Retina (tissue), 1 donor: ENCODE measurements at regions not wholly inside any gene's neighbourhood (a gene's known extent, or its start where the extent isn't known, plus 50 kb on each side); places are given as distances from the start of the nearest gene placed in this dataset.

Experiments used
- DNase-seq: peaks from one replicate; pipeline ENCODE4 v3.0.0-alpha.2; 2016

DNA sequence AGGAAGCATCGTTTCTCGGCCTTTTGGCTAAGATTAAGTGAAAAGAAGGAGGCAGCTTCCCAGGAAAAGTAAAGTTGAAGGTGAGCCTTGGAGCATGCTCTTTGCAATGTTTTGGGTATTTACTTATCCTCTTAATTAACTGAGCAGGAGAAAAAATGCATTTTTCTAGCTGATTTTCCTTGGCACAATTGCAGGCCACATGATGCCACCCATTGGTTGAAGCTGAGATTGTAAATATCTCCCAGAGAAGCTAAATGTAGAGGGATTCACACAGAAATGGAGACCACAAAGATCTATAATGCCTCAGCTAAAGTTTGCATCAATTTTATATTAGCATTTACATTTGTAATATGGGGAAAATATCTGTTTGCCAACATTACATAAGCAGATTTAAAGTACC lies 294.1 kb downstream of the KCNS3 start:
- DNase-seq = no peak

DNA sequence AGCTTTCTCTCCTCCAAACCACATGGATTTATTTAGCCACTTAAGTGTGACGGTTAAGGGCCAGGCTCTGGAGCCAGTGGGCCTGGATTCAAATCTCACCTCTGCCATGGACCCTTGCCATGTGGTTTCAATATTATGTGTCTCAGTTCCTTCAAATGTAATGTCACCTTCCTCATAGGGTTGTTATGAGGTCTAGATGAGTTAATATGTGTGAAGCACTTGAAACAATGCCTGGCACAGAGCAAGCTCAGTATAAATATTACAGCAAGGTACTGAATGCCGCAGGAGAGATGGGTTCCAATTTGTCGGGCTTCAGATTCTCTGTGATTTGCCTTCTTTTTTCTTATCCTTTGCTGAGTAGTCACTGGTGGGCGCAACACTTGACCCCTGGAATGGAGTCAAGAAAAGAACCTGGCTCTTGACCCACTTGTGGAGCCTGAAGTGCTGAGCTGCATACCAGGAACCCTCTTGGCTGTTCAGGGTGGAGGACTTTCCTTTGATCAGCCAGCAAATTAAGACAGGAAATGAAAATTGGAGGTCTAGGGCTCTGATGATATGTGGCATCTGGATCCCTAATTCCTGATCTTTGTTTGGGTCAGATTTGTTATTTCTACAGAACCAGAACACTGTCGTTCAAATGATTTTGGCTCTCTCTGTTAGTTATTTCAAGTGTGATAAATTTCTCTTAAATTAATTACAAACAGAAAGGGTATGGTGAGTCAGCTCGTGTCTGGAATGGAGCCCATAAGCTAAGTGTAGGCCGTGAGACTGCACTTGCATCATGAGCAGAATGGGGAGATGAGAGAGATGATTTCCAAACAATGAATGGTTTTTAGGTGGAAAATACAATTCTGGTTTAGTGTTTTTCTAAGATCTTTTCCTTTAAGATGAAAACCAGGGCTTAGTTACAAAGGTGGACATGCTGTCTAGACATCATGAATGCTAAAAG lies 293.0 kb downstream of the KCNS3 start:
- DNase-seq = no peak

DNA sequence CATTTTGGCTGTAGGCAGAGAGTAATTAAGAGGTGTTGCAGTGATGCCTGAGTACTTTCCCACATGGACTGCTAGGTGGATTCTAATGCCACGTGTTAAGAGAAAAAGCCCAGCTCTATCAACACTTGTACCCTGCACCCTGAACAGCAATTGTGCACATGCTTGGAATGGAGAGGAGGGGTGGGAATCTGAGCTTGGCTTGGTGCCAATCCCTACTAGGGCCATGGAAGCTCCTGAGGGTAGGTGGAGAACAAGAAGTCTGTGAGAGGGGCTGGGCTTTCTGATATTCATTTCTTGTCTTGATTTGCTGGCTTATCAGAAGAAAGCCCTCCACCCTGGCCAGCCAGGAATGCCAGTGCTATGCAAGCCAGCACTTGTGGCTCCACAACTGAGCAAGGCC lies 292.2 kb downstream of the KCNS3 start:
- no peak for DNase-seq

DNA sequence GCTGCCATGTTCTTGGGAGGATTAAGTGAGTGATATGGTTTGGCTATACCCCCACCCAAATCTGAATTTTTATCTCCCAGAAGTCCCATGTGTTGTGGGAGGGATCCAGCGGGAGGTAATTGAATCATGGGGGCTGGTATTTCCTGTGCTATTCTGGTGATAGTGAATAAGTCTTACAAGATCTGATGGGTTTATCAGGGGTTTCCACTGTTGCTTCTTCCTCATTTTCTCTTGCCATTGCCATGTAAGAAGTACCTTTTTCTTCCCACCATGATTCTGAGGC lies 291.4 kb downstream of the KCNS3 start:
- no peak for DNase-seq

DNA sequence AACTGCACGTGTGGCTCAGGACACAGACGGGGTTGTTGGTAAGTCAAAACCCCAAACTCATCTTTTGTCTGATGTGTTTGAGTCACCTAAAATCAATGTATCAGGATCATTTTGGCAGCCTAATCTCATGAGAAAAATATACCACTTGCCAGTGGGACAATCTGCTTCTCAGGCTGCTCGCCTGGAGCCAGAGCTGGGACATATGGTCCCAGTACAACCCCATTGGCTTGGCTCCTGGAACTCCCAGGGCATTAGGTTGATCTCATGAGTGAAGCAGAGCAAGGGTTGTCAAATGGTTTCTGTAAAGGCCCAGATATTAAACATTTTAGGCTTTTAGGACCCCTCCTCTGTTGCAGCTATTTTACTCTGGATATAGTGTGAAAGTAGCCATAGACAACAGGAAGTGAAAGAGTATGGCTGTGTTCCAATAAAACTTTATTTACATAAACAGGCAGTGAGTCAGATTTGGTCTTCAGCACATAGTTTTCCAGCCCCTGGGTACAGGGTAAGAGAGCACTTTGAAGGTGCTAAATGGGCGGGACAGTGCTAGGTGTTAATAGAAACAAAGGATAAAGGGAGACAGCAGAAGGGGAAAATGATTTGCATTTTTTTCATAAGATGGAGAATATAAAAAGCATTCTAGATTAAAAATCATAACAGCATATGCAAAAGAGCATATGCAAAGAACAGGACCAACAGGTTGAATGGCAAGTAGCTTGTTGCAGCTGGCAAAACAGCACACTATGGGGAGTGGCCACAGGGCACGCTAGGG lies 290.8 kb downstream of the KCNS3 start:
- DNase-seq = no peak

DNA sequence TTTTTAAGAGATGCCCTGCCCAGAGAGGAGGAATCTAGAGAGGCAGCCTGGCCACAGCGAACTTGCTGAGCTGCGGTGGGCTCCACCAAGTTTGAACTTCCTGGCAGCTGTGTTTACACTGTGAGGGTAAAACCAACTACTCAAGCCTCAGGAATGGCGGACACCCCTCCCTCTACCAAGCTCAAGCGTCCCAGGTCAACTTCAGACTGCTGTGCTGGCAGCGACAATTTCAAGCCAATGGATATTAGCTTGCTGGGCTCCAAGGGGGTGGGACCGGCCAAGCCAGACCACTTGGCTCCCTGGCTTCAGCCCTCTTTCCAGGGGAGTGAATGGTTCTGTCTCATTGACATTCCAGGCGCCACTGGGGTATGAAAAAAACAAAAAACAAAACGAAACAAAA lies 289.4 kb downstream of the KCNS3 start:
- no peak for DNase-seq

DNA sequence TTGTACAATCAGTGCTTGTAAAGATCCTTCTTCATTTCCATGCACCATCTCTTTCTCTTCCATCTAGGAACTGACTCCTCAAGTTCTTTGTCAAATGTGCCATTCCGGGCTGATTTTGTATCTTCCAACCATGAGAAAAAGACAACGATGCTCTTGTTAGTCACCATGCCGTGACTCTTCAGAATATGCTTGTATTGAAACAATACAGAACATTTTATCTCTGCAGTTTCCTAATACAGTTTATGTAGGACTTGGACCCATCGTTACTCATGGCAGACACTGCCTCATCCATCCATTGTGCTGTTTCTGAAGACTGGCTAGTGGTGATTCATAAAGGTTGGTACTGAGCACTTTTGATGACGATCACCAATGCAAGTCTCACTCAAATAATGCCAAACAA lies 283.2 kb downstream of the KCNS3 start:
- DNase-seq = no peak

DNA sequence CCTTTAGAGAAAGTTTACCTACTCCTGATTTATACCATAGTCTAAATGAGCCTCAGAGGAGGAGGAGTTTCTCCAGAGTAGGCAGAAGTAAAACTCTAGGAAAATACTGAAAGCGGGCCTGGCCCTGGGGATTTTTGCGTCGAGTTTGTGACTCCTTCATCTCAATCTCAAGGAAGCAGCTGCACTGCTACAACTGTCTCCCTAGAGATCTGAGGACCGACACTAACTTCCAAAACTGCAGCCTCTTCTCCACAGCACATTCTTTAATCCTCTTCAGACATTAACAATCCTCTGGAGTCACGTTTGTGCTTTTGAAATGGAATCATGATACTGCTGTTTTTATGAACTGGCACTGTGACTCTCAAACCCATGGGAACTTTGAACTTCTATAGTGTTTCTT lies 281.4 kb downstream of the KCNS3 start:
- no peak for DNase-seq

DNA sequence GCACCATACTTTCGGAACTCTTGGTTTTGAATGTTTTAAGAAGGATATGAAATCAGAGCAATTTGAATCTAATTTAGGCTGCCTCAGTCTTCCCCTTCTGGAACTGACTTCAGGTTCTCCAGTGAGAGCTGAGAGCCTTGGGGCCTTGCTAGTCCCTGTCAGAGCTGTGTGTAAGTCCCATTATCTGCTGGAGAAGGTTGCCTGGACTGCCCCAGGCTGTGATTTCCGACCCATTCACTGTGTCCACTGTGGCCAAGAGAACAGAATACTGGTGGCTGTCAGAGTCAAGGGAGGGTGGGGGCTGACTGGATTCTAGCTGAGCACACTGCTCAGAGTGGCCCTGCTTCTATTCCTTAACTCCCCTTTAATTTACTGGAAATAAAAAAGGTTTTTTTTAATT lies 278.0 kb downstream of the KCNS3 start:
- no peak for DNase-seq

DNA sequence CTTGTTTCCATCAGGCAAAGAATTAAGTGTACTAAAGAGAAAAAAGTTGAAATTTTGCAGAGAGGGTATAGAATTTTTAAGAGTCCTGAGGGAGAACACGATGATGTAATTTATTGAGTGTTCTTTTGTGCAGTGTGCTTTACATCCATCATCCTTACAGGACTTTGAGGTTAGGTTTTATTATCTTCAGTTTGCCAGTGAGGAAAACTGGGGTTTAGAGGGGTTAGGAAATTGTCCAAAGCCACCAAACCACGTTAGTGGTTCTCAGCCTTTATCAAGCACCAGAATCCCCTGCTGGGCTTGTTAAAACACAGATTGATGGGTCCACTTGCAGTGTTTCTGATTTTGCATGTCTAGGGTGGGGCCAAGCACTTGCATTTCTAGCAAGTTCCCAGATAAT lies 277.5 kb downstream of the KCNS3 start:
- no peak for DNase-seq

DNA sequence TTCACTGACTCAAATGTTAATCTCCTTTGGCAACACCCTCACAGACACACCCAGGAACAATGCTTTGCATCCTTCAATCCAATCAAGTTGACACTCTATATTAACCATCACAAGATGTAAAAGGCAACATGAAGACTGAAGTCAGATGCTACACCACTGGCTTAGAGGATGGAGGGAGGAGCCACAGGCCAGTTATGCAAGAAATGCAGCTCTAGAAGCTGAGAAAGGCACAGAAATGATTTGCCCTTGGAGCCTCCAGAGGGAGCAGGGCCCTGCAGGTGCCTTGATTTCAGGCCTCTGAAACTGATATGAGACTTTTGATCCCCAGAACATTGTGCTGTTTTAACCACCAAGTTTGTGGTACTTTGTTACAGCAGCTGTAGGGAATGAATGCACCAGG lies 276.3 kb downstream of the KCNS3 start:
- DNase-seq = no peak

DNA sequence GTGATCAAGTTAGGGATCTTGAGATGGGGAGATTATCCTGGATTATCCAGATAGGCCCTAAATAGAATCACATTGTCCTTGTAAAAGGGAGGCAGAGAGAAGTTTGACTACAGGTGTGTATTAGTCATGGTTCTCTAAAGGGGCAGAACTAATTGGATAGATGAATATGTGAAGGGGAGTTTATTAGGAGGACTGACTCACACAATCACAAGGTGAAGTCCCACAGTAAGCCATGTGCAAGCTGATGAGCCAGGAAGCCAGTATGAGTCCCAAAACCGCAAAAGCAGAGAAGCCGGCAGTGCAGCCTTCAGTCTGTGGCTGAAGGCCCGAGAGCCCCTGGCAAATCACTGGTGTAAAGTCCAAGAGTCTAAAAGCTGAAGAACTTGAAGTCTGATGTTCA lies 275.8 kb downstream of the KCNS3 start:
- DNase-seq = no peak

DNA sequence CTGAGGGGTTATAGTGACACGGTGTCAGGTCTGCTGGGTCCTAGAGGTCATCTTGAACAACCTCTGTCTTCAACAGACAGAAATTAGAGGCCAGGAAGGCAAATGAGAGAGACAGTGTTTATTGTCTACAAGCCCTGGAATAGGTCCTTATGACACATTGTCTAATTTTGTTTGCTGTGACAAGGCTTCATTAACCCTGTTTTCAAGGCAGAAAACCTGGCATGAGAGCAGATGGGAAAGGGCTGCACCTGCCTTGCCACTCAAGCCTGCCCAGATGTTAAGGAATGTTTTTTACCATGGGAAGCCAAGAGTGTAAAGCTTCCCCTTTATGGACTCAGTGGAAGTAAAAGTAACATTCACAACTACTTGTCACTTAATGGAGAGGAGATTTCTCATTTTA lies 275.3 kb downstream of the KCNS3 start:
- no peak for DNase-seq

DNA sequence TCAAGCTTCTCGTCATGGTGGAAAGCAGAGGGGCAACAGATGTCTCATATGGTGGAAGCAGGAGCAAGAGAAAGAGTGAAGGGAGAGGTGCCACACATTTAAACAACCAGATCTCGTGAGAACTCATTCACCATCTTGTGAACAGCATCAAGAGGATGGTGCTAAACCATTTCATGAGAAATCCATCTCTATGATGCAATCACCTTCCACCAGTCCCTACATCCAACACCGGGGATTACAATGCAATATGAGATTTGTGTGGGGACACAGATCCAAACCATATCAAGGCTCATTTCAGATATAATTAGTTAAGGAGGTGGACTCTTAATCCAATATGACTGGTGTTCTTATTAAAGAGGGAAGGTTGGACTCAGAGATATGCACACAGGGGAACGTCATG lies 272.8 kb downstream of the KCNS3 start:
- DNase-seq = no peak

DNA sequence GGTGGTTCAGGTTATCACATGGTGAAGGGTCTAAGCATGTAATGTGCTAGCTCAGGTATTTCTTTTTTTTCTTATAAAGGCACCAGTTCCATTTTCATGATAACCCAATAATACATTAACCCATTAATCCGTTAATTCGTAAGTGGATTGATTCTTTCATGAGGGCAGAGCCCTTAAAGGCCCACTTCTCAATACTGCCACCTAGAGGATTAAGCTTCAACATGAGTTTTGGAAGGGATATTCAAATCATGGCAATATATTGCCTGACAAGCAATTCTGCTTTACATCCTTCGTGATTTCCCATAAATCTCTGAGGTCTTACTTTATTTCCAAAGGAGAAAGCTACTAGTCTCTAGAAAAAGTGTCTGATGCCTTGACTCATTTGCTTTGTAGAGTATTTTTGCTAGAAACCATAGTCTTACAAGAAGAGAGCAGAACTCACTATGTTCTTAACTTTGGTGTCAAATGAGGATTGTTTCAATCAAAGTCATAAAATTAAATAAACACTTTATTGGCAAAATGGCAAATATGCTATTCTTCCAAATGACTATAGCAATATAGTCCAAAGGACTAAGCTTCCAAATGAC lies 271.3 kb downstream of the KCNS3 start:
- peak; percentile 22 for DNase-seq

DNA sequence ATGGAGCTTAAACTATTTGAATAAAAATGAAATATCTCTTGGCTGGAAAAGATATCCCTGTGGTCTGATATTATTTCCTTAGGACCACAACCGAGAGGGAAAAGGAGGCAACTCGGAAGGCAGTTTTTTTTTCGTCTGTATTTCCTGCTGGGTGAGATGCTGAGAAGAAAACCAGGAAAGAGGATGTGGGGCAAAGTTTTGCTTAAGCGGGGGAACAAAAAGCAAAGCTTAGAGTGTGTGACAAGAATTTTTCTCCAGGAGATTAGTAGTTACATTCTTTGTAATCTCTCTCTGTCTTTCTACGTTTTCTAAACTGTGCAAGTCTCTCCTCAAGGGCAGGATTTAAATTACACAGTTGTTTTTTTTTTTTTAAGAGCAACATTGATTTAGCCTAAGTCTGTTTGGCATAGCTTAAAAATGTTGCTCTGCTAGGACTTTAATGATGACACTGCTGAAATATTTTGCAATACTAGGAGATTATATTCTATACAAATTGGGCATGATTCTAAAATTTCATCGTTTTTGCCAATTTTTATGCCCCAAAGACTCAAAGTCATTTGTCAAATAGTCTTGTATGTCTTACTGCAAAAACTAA lies 258.5 kb downstream of the KCNS3 start:
- no peak for DNase-seq

DNA sequence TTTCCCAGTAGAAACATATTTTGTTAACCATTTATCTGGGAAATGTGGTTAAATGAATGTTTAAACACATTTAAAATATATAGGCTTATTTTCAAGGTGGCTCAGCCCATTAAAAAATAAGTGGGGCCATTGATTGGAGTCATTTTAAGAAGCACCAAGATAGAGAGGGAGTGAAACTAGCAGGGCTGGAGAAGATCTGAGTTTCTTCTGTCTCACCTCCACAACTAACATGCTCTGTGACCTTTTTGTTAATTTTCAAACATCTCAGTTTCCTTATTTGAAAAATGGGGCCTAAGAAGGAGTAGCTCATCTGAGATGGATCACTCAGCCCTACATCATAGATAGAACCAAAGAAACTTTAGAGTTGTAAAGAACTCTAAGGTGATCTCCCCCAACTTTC lies 254.8 kb downstream of the KCNS3 start:
- DNase-seq = no peak

DNA sequence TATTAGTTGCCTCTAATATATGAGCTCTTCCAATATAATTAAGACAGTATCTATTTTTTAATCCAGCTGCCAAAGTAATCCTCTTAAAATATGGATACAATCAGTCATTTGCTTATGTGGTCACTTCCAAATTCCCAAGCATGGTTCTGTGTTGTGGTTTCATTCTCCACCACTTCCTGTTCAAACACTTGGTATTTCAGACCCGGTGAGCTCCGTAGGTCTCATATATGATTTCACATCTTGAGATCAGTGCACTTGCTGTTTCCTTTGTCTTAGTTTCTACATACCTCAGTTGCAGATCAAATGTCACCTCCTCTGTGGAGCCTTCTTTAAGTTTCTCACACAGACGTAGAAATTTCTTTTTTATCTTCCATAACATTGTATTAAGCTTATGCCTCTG lies 254.2 kb downstream of the KCNS3 start:
- DNase-seq = no peak

DNA sequence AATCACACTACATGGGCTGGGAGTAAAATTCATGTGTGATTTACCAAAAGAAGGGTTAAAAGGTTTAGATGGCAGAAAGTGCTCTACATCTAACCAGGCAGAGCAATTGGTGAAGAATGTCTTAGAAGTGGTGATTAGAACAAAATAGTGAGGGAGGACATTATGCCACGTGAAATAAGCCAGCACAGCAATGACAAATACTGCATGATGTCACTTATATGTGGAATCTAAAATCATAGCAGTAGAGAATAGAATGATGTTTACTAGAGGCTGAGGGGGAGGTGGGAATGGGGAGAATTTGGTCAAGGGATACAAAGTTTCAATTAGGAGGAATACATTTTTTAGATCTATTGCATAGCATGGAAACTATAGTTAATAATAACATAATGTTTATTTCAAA lies 253.3 kb downstream of the KCNS3 start:
- DNase-seq = no peak

DNA sequence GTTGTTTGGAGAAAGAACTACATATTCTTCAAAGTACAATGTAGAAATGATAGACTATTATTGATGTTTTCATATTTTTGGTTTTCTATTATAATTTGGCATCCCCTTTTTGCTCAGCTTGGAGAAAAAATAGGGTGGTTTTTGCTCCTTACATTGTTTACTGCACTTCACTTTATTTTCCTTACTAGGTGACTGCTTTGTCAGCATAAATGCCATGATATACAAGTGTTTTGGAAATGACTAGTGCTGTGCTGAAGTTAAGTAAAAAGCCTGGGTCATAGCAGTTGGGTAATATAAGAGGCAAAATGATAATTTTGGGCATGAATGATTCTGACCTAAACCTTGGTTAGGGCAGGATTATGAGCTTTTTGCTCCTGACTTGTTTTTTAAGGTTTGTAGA lies 250.9 kb downstream of the KCNS3 start:
- DNase-seq = no peak

DNA sequence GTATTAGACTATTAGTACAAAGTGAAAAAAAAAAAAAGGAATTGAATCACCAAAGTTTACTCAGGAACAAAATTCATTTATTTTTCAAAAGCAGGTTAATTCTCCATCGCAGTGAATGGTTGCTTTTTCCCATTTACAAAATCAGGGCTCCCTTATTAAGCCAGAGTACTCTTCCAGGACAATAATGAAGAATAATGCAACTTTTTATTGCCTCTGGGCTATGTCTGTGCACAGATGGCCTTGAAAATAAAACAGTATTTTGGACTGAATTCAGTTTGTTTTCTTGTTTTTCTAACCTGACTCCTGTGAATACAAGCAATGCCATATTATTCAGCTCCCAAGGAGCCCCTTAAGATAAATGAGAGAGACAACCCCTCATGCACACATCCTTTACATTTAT lies 246.8 kb downstream of the KCNS3 start:
- DNase-seq = no peak

DNA sequence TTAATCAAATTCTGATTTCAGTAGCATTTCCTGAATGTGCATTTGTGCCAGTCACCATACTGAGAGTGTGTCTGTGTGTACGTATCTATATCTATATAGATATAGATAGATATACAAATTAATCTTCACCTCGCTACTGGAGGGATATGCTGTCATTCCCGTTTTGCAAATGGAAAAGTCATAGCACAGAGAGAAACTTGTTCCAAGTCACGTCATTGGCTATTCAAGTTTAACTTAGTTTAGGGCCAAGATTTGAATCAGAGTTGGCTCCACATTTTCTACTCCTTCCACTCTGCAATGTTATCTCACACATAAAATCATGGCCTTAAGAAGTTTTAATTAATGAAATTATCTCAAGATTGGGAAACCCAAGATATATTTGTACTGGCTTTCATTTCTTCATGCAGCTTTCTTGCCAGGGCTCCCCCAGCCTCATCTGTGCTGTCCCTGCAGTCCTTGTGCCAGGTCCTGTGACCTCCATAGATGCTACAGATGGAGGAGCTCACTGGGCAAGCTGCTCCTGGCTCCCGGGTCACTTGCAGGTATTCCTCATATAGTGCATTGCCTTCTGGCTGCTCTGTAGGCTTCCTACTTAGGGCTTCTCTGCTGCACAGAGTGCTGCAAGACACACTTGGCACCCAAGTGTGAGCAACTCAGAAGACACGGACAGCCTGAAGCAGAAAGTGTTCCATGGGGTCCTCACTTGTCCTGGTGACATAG lies 245.8 kb downstream of the KCNS3 start:
- DNase-seq = no peak

DNA sequence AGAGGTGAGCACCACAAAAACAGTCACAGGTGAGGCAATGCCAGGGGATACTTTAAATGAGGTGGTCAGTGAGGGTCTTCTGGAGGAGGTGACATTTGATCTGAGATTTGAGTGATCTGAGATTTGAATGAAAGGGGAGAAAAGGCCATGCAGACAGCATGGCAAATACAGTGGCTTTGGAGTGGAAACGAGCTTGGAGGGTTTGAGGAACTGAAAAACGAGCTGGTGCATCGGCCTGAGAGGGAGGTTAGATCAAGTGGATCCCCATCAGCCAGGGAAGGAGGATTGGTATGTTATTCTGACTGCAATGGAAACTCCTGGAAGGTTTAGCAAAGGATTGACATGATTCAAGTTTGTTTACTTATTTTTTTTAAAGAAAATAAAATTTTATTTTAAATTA lies 245.1 kb downstream of the KCNS3 start:
- no peak for DNase-seq
